GM13977 (cell line): ENCODE measurements at regions not wholly inside any gene's neighbourhood (a gene's known extent, or its start where the extent isn't known, plus 50 kb on each side); places are given as distances from the start of the nearest gene placed in this dataset.

ENCODE experiments used
- DNase-seq: peaks from one replicate; pipeline ENCODE4 v3.0.0; 2012; ENCODE audit warnings: low spot score
- CTCF ChIP-seq: IDR thresholded peaks from 2 replicates; pipeline ENCODE4 v1.5.1; 2012; ENCODE audit warnings: mild to moderate bottlenecking, control low read depth; ENCODE audit not compliant: insufficient read depth; ENCODE audit errors: extremely low read depth, missing control alignments
- in situ Hi-C: fragments of 300-500 bp; cut with MboI; formaldehyde crosslinking; loops from one replicate; pipeline ENCODE4 v1.12.0; 2022; ENCODE audit warnings: low sequenced_read_pairs, low pct_unique_long_range_greater_than_20kb, mixed read lengths, inconsistent platforms; ENCODE audit not compliant: unreplicated experiment

- TF ChIP-seq CTCF: no peak
- in situ Hi-C loops: no loop called here
- DNase-seq: no peak
Measured at GRCh38 chr9:38186404-38187115, 117.5 kb upstream of the SHB start.

- no peak for DNase-seq
- in situ Hi-C loops: no loop called here
- no peak for TF ChIP-seq CTCF
Measured at GRCh38 chr9:38185647-38186403, 116.8 kb upstream of the SHB start.

- in situ Hi-C loops: no loop called here
- TF ChIP-seq CTCF: no peak
- DNase-seq: no peak
Measured at GRCh38 chr9:38183994-38184568, 115.1 kb upstream of the SHB start.

GRCh38 chr9:38182321-38182720 is 113.3 kb upstream of the SHB start:
- in situ Hi-C loops: no loop called here

GRCh38 chr9:38181866-38182265 is 112.8 kb upstream of the SHB start:
- DNase-seq: no peak
- TF ChIP-seq CTCF: no peak

More at GRCh38 chr9:38182321-38182720, 113.3 kb upstream of the SHB start:
- no peak for TF ChIP-seq CTCF
- no peak for DNase-seq

GRCh38 chr9:38181232-38181631 is 112.2 kb upstream of the SHB start:
- in situ Hi-C loops: no loop called here
- no peak for TF ChIP-seq CTCF

More at GRCh38 chr9:38181866-38182265, 112.8 kb upstream of the SHB start:
- in situ Hi-C loops: no loop called here

More at GRCh38 chr9:38181232-38181631, 112.2 kb upstream of the SHB start:
- no peak for DNase-seq
